GM21515 (cell line): ENCODE measurements at regions not wholly inside any gene's neighbourhood (a gene's known extent, or its start where the extent isn't known, plus 50 kb on each side); places are given as distances from the start of the nearest gene placed in this dataset.
"Not testable (repeated sequence)": the region's sequence is repeated elsewhere in the genome, so short reads cannot be mapped to it uniquely, and the experiment has no call there.

Experiments used
- ATAC-seq: cut with Tn5 transposase; IDR thresholded peaks from one replicate; pipeline ENCODE4 v1.9.1; 2021; ENCODE audit not compliant: unreplicated experiment

GRCh38 chr5:85647349-85648127, 970.2 kb upstream of the COX7C start:
- ATAC-seq: no peak

GRCh38 chr5:85648495-85648894, 969.2 kb upstream of the COX7C start:
- no peak for ATAC-seq

GRCh38 chr5:85651731-85652130, 966.0 kb upstream of the COX7C start:
- no peak for ATAC-seq

- not testable (repeated sequence) for ATAC-seq
These were observed 963.6 kb upstream of the COX7C start for GRCh38 chr5:85654144-85654543.

- ATAC-seq: no peak
These were observed 961.7 kb upstream of the COX7C start for GRCh38 chr5:85656050-85656449.

GRCh38 chr5:85657328-85657727, 960.4 kb upstream of the COX7C start:
- not testable (repeated sequence) for ATAC-seq

- ATAC-seq: not testable (repeated sequence)
These were observed 954.6 kb upstream of the COX7C start for GRCh38 chr5:85662969-85663707.

GRCh38 chr5:85663708-85664031, 954.1 kb upstream of the COX7C start:
- ATAC-seq: no peak

GRCh38 chr5:85670417-85670816, 947.3 kb upstream of the COX7C start:
- ATAC-seq: no peak

GRCh38 chr5:85671223-85671970, 946.3 kb upstream of the COX7C start:
- no peak for ATAC-seq

GRCh38 chr5:85681871-85682270, 935.9 kb upstream of the COX7C start:
- ATAC-seq: no peak

- no peak for ATAC-seq
These were observed 933.4 kb upstream of the COX7C start for GRCh38 chr5:85684351-85684750.

GRCh38 chr5:85703296-85703695, 914.4 kb upstream of the COX7C start:
- ATAC-seq: no peak

GRCh38 chr5:85709728-85710127, 908.0 kb upstream of the COX7C start:
- no peak for ATAC-seq

- no peak for ATAC-seq
These were observed 901.2 kb upstream of the COX7C start for GRCh38 chr5:85716344-85717202.

- ATAC-seq: no peak
These were observed 900.6 kb upstream of the COX7C start for GRCh38 chr5:85717203-85717563.

GRCh38 chr5:85732185-85732584, 885.6 kb upstream of the COX7C start:
- no peak for ATAC-seq

GRCh38 chr5:85741972-85742371, 875.8 kb upstream of the COX7C start:
- ATAC-seq: no peak

GRCh38 chr5:85760519-85760918, 857.2 kb upstream of the COX7C start:
- ATAC-seq: no peak

GRCh38 chr5:85769347-85769746, 848.4 kb upstream of the COX7C start:
- ATAC-seq: no peak

GRCh38 chr5:85784746-85785145, 833.0 kb upstream of the COX7C start:
- no peak for ATAC-seq
